Activated naive CD4-positive, alpha-beta T cell treated with anti-CD3 and anti-CD28 coated beads for 36 hours (primary cell): ENCODE measurements at regions not wholly inside any gene's neighbourhood (a gene's known extent, or its start where the extent isn't known, plus 50 kb on each side); places are given as distances from the start of the nearest gene placed in this dataset.

Experiments
- CTCF ChIA-PET: fragments of 350-600 bp; sonication (Branson Sonifier 250); formaldehyde crosslinking; loops from one replicate; lab custom pipeline; 2021; ENCODE audit warnings: antibody characterized with exemption; lab: Charles Lee
- DNase-seq: peaks from one replicate; pipeline ENCODE4 v3.0.0-alpha.2; 2020
- H3K27ac Mint-ChIP-seq: one replicate; pipeline ENCODE4 v1.8.0; 2021; ENCODE audit warnings: mild to moderate bottlenecking, mixed read lengths
- H3K27me3 Mint-ChIP-seq: one replicate; pipeline ENCODE4 v1.8.0; 2021; ENCODE audit warnings: low read depth, mixed read lengths
- H3K36me3 Mint-ChIP-seq: one replicate; pipeline ENCODE4 v1.8.0; 2021; ENCODE audit warnings: low read depth, mixed read lengths
- H3K4me1 Mint-ChIP-seq: one replicate; pipeline ENCODE4 v1.8.0; 2021; ENCODE audit warnings: low read depth, mixed read lengths
- H3K4me3 Mint-ChIP-seq: one replicate; pipeline ENCODE4 v1.8.0; 2021; ENCODE audit warnings: mild to moderate bottlenecking, moderate library complexity, mixed read lengths
- H3K9me3 Mint-ChIP-seq: one replicate; pipeline ENCODE4 v1.8.0; 2021; ENCODE audit warnings: mixed read lengths
- intact Hi-C: fragments of 100-400 bp; cut with micrococcal nuclease; formaldehyde crosslinking; loops from one replicate; pipeline ENCODE4 v1.15.1; 2023

DNA sequence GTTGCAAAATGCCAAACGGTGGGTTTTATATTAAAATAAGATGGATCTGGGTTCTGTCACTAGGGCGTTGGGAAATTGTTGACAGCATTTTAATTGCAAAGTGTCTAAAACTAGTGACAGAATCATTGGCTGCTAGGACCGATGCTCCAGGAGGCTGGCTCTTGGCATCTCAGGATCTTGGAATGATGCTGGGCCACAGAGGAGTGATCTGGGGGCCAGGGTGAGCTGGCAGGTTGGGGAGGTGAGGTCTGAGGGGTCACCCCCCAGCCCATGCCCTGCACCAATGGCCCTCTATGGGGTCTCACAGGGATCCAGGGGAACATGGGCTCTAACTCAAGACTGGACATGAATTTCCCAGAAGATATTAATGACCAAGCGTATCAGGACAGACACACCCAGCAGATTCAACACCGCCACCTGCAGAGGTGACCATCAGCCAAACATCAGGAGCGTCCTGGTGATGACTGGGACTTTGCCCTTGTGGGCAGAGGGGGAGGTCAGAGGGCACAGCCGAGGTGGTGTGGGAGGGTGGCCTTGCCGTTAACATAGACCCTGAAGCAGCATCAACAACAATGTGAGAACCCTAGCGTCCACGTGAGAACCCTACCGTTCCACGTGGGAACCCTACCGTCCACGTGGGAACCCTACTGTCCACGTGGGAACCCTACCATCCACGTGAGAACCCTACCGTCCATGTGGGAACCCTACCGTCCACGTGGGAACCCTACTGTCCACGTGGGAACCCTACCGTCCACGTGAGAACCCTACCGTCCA is 89.0 kb upstream of the PPP2R2D start:
- CTCF ChIA-PET, result no interaction called here
- intact Hi-C loops, result no loop called here
- Mint-ChIP-seq H3K36me3 (no peaks in the 10 kb centered on the region), H3K27me3 (peaks cover 4% of the 10 kb centered on the region), H3K27ac (no peak overlapping the region), H3K4me1 (no peaks in the 10 kb centered on the region), H3K4me3 (no peak overlapping the region), H3K9me3 (no peaks in the 10 kb centered on the region)
- DNase-seq, result no peak

DNA sequence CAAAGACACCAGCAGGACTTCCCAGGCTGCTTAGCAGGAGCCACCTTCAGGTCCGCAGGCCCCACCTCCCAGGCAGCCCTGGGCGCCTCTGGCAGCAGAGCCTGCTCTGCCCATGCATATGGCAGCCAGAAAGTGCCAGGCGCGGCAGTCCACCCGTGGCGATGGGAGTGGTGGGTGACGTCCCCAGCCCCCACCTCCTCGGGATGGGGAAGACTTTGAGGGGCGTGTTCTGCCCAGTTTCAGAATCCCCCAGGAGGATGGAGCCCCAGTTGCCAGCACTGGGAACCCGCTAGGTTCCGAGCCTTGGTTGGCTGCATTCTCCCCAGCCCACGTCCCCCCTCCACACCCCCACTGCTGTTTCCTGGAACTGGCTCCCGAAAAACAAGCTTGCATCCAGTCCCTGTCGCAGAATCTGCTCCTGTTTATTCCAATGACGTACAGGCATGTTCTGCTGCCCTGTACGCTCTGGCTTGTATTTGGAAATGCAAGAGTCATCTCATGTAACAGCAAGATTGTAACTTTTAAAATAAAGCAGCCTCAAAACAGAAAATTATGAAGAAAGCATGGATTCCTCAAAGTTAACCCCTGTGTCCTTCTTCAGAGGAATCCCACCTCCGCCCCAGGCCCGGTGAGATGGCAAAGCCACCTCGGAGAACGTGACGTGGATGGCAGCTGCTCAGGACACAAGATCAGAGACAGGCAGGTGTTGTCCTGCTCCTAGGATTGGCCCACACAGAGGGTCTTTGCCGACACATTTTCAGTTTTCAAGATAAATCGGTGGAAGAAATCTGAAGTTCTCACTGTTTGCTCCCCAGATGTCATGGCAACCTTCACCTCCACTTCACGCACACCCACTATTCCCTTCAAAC is 87.8 kb upstream of the PPP2R2D start:
- no peaks in the 10 kb centered on the region for H3K9me3 Mint-ChIP-seq
- H3K4me3 Mint-ChIP-seq, result no peak overlapping the region
- peaks cover 4% of the 10 kb centered on the region for H3K27me3 Mint-ChIP-seq
- CTCF ChIA-PET, result no interaction called here
- H3K4me1 Mint-ChIP-seq, result no peaks in the 10 kb centered on the region
- intact Hi-C loops, result no loop called here
- H3K36me3 Mint-ChIP-seq, result no peaks in the 10 kb centered on the region
- no peak overlapping the region for H3K27ac Mint-ChIP-seq
- DNase-seq, result no peak

DNA sequence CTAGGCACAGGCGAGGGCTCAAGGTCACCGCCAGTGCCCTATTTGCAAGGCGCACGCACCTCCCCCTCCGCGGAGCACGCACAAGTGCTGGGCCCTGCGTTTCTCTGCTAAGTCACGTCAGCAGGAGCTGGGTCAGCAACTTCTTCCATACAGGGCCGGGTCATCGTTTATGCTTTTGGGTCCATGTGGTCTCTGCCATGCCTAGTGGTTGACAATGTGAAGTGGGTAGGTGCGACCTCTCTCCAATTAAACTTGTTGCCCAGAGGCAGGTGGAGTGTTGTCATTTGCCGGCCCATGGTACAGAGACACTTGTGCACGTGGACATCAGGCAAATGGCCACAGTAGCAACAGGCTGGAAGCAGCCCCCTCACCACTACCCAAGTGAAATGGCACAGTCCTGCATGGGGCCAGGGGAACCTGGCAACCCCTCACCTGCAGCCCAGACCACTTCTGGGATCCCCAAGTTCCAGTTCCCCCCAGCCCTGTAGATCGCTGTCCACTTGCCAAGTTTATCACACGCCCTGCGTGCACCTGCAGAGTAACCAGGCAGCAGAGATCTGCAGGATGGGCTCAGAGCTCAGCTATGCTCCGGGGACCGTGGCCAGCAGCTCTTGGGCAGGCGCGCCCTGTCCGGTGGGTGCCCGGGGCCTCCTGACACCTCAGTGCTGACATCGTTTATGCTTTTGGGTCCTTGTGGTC is 86.1 kb upstream of the PPP2R2D start:
- H3K27ac Mint-ChIP-seq, result no peak overlapping the region
- CTCF ChIA-PET, result no interaction called here
- DNase-seq, result no peak
- H3K36me3 Mint-ChIP-seq, result no peaks in the 10 kb centered on the region
- H3K27me3 Mint-ChIP-seq, result peaks cover 2% of the 10 kb centered on the region
- no peaks in the 10 kb centered on the region for H3K9me3 Mint-ChIP-seq
- H3K4me3 Mint-ChIP-seq, result no peak overlapping the region
- H3K4me1 Mint-ChIP-seq, result no peaks in the 10 kb centered on the region
- intact Hi-C loops, result no loop called here

DNA sequence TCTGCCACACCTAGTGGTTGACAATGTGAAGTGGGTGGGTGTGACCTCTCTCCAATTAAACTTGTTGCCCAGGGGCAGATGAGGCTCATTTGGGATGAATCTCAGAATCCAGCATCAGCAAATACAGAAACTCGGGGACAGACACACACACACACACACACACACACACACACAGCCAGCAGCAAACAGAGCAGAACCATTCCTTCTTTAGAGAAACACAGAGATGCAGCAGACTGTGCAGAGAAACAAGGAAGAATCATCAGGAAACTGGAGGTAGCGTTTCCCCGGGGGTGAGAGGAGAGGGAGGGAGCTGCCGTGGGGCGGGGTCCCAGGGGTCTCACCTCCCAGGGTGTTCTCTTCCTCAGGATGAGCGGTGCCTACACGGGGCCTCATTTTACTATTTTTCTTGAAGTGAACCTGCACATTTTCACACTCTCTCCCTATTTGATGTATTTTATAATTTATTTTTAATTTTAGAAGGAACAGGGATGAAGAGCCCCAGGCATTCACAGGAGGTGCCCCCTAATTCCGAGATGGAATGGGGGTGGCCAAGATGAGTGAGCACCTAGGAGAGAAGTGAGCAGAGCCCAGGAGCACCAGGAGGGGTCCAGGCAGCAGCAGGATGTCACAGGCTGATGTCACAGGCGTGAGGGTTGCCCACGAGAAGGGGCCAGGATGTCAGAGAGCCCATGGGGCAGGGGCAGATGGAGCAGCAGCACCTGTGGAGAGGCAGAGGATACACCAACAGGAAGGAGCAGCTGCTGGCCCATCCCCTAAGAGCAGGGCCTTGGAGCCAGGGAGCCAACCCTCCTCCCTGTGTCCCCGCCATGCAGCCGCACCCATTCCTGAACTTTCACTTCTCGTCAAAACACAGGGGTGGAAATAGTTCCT is 85.3 kb upstream of the PPP2R2D start:
- Mint-ChIP-seq H3K4me3 (no peak overlapping the region), H3K9me3 (no peaks in the 10 kb centered on the region), H3K27me3 (peaks cover 2% of the 10 kb centered on the region), H3K27ac (no peak overlapping the region), H3K36me3 (no peaks in the 10 kb centered on the region), H3K4me1 (no peaks in the 10 kb centered on the region)
- CTCF ChIA-PET, result no interaction called here
- intact Hi-C loops, result no loop called here
- DNase-seq, result no peak

DNA sequence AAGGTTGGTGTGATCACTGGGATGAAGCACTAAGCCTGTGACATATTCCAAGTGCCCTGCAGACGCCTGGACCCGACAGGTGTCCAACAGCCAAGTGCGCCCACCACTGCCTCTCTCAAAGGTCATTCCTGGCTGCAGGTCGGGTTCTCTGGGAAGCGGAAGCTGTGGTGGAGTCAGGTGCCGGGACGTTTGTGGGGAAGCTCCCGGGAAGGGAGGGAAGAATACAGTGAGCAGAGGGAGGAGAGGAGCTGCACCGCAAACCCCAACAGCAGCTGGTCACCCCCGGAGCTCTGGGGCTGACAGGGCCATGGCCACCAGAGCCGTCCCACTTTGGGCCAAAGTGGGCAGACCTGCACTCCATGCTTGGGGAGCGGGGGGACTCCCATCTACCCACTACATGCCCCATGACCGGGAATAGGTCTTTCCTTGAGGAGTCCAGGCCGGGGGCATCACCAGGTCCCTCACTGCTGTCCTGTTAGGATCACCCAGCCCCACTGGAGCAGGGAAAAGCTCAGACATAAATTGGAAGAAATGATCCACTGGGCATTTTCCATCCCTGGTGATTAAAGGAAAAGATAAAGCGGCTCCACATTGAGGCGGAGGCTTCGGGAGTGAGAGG is 84.5 kb upstream of the PPP2R2D start:
- Mint-ChIP-seq H3K27me3 (peaks cover 2% of the 10 kb centered on the region), H3K4me1 (no peaks in the 10 kb centered on the region), H3K9me3 (no peaks in the 10 kb centered on the region), H3K4me3 (no peak overlapping the region), H3K36me3 (no peaks in the 10 kb centered on the region), H3K27ac (no peak overlapping the region)
- CTCF ChIA-PET, result no interaction called here
- intact Hi-C loops, result no loop called here
- DNase-seq, result no peak

DNA sequence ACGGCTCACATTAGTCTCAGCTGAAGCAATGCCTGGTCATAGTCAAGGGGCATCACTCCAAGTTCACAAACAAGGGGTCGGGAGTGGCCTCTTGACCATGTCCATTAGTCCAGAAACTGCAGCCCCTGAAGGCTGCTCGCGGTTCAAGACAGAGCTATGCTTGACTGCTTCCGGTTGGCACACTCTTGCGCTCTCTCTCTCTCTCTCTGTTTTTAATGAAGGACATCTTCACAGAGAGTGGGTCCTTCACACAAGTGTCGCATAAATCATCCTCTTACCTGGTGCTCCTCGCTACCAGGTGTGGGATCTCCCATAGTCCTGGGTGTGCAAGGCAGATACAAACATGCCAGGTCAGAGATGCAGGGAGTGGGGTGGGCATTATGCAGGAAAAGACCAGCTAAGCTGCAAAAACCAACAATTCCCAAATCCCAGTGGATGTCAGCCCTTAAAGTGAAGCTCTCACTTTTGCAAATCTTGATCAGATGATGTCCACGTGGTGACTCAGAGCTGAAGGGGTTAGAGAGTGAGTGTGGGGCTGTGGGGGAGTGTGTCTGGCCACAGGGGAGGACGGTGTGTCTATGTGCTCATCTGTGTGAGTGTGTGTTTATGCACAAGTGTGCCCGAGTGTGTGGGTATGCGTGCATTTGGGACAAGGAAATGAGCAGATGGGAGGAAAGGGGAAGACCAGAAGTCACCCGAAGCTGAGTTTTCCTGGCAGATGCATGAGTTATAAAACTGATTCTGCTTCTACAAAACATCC is 83.7 kb upstream of the PPP2R2D start:
- intact Hi-C loops, result no loop called here
- no peaks in the 10 kb centered on the region for H3K4me1 Mint-ChIP-seq
- DNase-seq, result no peak
- H3K27ac Mint-ChIP-seq, result no peak overlapping the region
- H3K36me3 Mint-ChIP-seq, result no peaks in the 10 kb centered on the region
- CTCF ChIA-PET, result no interaction called here
- H3K27me3 Mint-ChIP-seq, result peaks cover 2% of the 10 kb centered on the region
- H3K4me3 Mint-ChIP-seq, result no peak overlapping the region
- no peaks in the 10 kb centered on the region for H3K9me3 Mint-ChIP-seq

DNA sequence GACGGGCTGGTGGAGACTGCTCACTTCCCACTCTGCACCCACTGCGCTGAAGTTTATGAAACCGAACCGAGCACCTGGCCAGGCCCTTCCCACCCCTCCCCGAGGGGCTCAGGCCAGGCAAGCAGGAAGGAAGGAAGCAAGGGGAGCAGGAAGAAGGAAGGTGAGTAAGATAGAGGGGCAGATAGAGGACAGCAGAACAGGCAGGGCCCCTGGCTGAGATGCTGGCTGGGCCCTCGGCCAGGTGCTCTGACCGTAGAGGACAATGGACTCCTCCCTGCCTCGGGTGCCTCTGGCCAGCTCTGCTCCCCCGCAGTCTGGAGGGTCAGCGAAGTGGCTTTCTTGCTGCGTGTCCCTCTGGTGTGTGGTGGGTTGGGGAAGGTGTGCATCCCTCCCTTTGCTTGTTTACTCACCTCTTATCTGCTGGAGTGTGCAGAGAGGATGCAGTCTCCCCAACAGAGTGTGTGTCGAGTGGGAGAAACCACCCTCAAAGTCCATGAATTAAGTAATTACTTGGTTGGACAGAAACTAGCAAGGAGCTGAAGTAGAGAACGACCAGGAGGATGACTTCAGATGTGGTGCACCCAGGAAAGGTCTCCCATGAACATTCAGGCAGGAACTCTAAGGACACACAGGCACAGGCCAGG is 82.8 kb upstream of the PPP2R2D start:
- Mint-ChIP-seq H3K27ac (no peak overlapping the region), H3K4me3 (no peak overlapping the region), H3K4me1 (no peaks in the 10 kb centered on the region), H3K27me3 (peaks cover 2% of the 10 kb centered on the region), H3K9me3 (no peaks in the 10 kb centered on the region), H3K36me3 (no peaks in the 10 kb centered on the region)
- intact Hi-C loops, result no loop called here
- CTCF ChIA-PET, result no interaction called here
- no peak for DNase-seq

DNA sequence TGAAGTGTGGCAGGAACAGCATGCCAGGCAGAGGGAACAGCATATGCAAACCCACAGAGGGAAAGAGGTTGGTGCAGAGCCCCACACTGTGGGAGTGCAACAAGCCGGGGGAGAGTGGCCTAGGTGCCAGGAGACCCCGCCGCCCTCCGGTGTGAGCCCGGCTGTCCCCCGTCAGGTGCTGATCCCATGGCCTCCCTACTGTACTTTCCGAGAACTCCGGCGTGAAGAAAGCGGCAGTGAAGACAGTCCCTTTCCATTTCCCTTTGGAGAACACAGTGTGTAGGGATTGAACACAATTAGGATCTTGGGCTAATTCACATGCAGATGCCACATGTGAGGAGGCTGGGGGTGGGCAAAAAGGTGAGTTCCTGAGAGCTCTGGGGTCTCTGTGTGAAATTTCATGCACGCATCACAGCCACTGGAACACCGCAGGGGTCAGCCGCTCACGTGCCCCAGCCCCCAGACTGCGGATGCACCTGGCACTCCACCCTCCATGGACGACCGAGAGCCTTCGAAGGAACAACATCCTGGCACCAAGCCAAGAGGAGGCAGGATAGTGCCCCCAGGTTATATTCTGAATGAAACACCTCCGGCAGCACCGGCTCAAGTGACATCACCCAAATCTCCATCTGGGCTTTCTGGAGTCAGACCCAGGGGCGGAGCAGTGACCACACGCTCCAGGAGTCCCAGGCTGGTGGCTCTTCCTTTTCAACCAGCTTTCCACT is 82.1 kb upstream of the PPP2R2D start:
- Mint-ChIP-seq H3K27ac (no peak overlapping the region), H3K4me1 (no peaks in the 10 kb centered on the region), H3K36me3 (no peaks in the 10 kb centered on the region), H3K4me3 (no peak overlapping the region), H3K27me3 (peaks cover 2% of the 10 kb centered on the region), H3K9me3 (no peaks in the 10 kb centered on the region)
- CTCF ChIA-PET, result no interaction called here
- no peak for DNase-seq
- intact Hi-C loops, result no loop called here

DNA sequence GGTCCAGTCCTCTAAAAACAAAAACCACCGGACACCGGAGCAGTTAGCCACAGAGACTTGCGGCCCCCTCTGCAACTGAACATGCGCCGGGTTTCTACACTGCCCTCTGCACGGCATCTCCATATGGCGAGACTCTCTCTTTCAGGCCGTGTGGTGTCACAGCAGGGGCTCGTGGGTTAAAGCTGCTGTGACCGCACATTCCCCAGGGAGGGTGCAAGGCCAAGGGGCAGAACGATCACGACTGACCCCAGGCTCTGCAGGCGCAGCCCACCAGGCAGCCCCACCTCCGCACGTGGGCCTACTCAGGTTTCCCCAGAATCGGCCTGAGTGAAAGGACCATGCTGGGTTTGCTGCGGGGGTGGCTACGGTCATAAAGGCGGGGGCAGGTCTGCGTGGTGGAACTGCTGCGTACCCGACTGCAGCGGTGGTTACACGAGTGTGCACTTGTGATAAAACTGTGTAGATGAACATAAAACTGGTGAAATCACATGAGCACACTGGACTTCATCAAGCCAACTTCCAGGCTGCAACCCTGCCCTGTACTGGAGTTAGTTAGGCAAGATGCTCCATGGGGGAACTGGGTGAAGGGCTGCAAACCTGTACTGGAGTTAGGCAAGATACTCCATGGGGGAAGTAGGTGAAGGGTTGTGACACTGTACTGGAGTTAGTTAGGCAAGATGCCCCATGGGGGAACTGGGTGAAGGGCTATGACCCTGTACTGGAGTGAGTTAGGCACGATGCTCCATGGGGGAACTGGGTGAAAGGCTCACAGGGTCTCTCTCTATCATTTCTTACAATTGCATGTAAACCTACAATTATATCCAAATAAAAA is 81.4 kb upstream of the PPP2R2D start:
- intact Hi-C loops, result no loop called here
- Mint-ChIP-seq H3K9me3 (no peaks in the 10 kb centered on the region), H3K27ac (no peak overlapping the region), H3K36me3 (no peaks in the 10 kb centered on the region), H3K27me3 (peaks cover 2% of the 10 kb centered on the region), H3K4me3 (no peak overlapping the region), H3K4me1 (no peaks in the 10 kb centered on the region)
- DNase-seq, result no peak
- CTCF ChIA-PET, result no interaction called here

DNA sequence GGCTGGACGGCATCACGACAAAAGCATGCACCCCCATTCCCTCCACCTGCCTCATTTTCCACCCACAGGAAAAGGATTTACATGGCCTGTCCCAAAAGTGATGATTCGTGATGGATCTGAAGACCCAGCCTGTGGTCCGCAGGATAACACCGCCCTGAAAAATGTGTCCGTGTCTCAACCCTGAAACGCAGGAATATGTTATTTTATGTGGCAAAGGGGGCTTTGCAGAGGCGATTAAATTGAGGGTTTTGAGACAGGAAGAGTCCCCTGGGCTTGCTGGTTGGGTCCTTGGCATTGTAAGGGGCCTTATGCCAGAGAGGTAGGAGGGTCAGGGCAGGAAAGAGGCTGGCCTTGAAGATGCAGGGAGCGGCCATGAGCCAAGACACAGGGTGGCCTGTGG is 80.2 kb upstream of the PPP2R2D start:
- Mint-ChIP-seq H3K27me3 (peaks cover 4% of the 10 kb centered on the region), H3K9me3 (no peaks in the 10 kb centered on the region), H3K36me3 (no peaks in the 10 kb centered on the region), H3K4me3 (no peak overlapping the region), H3K27ac (no peak overlapping the region), H3K4me1 (no peaks in the 10 kb centered on the region)
- CTCF ChIA-PET, result no interaction called here
- no peak for DNase-seq
- intact Hi-C loops, result no loop called here
